Liver (tissue), 8 donors: ENCODE measurements at regions not wholly inside any gene's neighbourhood (a gene's known extent, or its start where the extent isn't known, plus 50 kb on each side); places are given as distances from the start of the nearest gene placed in this dataset.

Experiments used
- DNase-seq: peaks from one replicate; pipeline ENCODE4 v3.0.0-alpha.2; 2017; ENCODE audit warnings: low spot score
- H3K27ac ChIP-seq, 2 donors: one replicate each; pipeline ENCODE4 v1.7.0; 2013; ENCODE audit warnings: inconsistent platforms in 2 of 2, low read length in 2 of 2, control low read depth in 1 of 2, low read depth in 1 of 2, mild to moderate bottlenecking in 1 of 2
- H3K27me3 ChIP-seq, 4 donors: one replicate each; pipeline versions ENCODE4 v1.6.1 to v1.7.0; 2013; ENCODE audit warnings: low read length in 3 of 4, inconsistent platforms in 1 of 4, mild to moderate bottlenecking in 1 of 4, moderate library complexity in 1 of 4; ENCODE audit not compliant: control insufficient read depth in 4 of 4, insufficient read depth in 4 of 4
- H3K36me3 ChIP-seq, 4 donors: one replicate each; pipeline versions ENCODE4 v1.6.1 to v1.7.0; 2013; ENCODE audit warnings: low read length in 3 of 4, mild to moderate bottlenecking in 3 of 4, low read depth in 1 of 4, moderate library complexity in 1 of 4; ENCODE audit not compliant: control insufficient read depth in 4 of 4, insufficient read depth in 3 of 4
- H3K4me1 ChIP-seq, 4 donors: one replicate each; pipeline versions ENCODE4 v1.6.1 to v1.7.0; 2013; ENCODE audit warnings: low read length in 3 of 4, mild to moderate bottlenecking in 3 of 4, moderate library complexity in 1 of 4; ENCODE audit not compliant: control insufficient read depth in 4 of 4, insufficient read depth in 4 of 4
- H3K4me3 ChIP-seq, 3 donors: one replicate each; pipeline versions ENCODE4 v1.6.1 to v1.7.0; 2013; ENCODE audit warnings: low read length in 3 of 3, control low read depth in 1 of 3, low read depth in 1 of 3, mild to moderate bottlenecking in 1 of 3
- H3K9ac ChIP-seq, 2 donors: one replicate each; pipeline ENCODE4 v1.7.0; 2013; ENCODE audit warnings: low read length in 2 of 2, mild to moderate bottlenecking in 2 of 2, moderate library complexity in 2 of 2, control low read depth in 1 of 2, low read depth in 1 of 2
- H3K9me3 ChIP-seq, 4 donors: one replicate each; pipeline versions ENCODE4 v1.6.1 to v1.7.0; 2013; ENCODE audit warnings: low read length in 3 of 4; ENCODE audit not compliant: control insufficient read depth in 4 of 4
- EGR1 ChIP-seq, 2 donors: IDR thresholded peaks; 2 replicates each; pipeline ENCODE4 v1.6.1; 2016 to 2018; ENCODE audit warnings: antibody characterized with exemption in 2 of 2, low read depth in 2 of 2
- FOXA1 ChIP-seq: IDR thresholded peaks from 2 replicates; pipeline ENCODE4 v1.6.1; 2016; ENCODE audit warnings: antibody characterized with exemption
- FOXA2 ChIP-seq: IDR thresholded peaks from 2 replicates; pipeline ENCODE4 v1.6.1; 2016; ENCODE audit warnings: antibody characterized with exemption
- GABPA ChIP-seq, 2 donors: IDR thresholded peaks in 1 of 2; conservative IDR thresholded peaks in 1 of 2; 2 replicates each; pipeline ENCODE4 v1.6.1; 2016; ENCODE audit warnings: antibody characterized with exemption in 2 of 2, mild to moderate bottlenecking in 1 of 2, moderate library complexity in 1 of 2
- HNF4G ChIP-seq: IDR thresholded peaks from 2 replicates; pipeline ENCODE4 v1.6.1; 2016; ENCODE audit warnings: antibody characterized with exemption
- JUND ChIP-seq, 2 donors: IDR thresholded peaks; 2 replicates each; pipeline ENCODE4 v1.6.1; 2016; ENCODE audit warnings: antibody characterized with exemption in 2 of 2
- MAX ChIP-seq: IDR thresholded peaks from 2 replicates; pipeline ENCODE4 v1.6.1; 2016; ENCODE audit warnings: antibody characterized with exemption
- NR2F2 ChIP-seq: IDR thresholded peaks from 2 replicates; pipeline ENCODE4 v1.6.1; 2016; ENCODE audit warnings: antibody characterized with exemption
- RAD21 ChIP-seq, 2 donors: IDR thresholded peaks; 2 replicates each; pipeline ENCODE4 v1.6.1; 2016; ENCODE audit warnings: antibody characterized with exemption in 2 of 2, mild to moderate bottlenecking in 2 of 2
- RXRA ChIP-seq, 2 donors: IDR thresholded peaks; 2 replicates each; pipeline ENCODE4 v1.6.1; 2017 to 2018; ENCODE audit warnings: antibody characterized with exemption in 2 of 2, mild to moderate bottlenecking in 1 of 2
- SP1 ChIP-seq: IDR thresholded peaks from 2 replicates; pipeline ENCODE4 v1.6.1; 2018; ENCODE audit warnings: antibody characterized with exemption, mild to moderate bottlenecking
- TAF1 ChIP-seq: conservative IDR thresholded peaks from 2 replicates; pipeline ENCODE4 v1.6.1; 2016; ENCODE audit warnings: antibody characterized with exemption, mild to moderate bottlenecking
- YY1 ChIP-seq: IDR thresholded peaks from 2 replicates; pipeline ENCODE4 v1.6.1; 2016; ENCODE audit warnings: antibody characterized with exemption, mild to moderate bottlenecking
- WGBS: extraction: QIAGEN DNeasy Blood & Tissue Kit; methylation state at CpG from one replicate; pipeline ENCODE4 v1.1.7; 2013; 5-methylcytosine and 5-hydroxymethylcytosine counted together
- TF ChIP-seq, protein P1 (sequence below): IDR thresholded peaks from 2 replicates; pipeline ENCODE4 v1.6.1; 2016; ENCODE audit warnings: antibody characterized with exemption
- TF ChIP-seq, protein P2 (sequence below): fragments of 150-350 bp; IDR thresholded peaks from 2 replicates; pipeline ENCODE4 v1.5.1; 2017; ENCODE audit warnings: improper control_type of control experiment, low read depth, low read length; ENCODE audit not compliant: missing input control
- TF ChIP-seq, protein P3 (sequence below): IDR thresholded peaks from 2 replicates; pipeline ENCODE4 v1.6.1; 2016; ENCODE audit warnings: antibody characterized with exemption
- donor health status: healthy.
- donor health status: healthy.
- donor health status: healthy.
- donor health status: healthy.
- donor health status: healthy.

- H3K4me3 ChIP-seq = no peak overlapping the region
- DNase-seq = no peak
- H3K27ac ChIP-seq = no peak overlapping the region
- H3K36me3 ChIP-seq = no peaks in the 10 kb centered on the region
- WGBS = 55% methylated on average over 11 of the region's 11 CpGs
- H3K9me3 ChIP-seq = no peaks in the 10 kb centered on the region
- H3K4me1 ChIP-seq = no peaks in the 10 kb centered on the region
- no peak for TF ChIP-seq GABPA (IDR thresholded peaks at IDR 0.05 in 1 of 2, conservative IDR thresholded peaks at IDR 0.05 in 1 of 2)
- TF ChIP-seq RXRA (IDR thresholded peaks at IDR 0.05) = no peak
- no peaks in the 10 kb centered on the region for H3K27me3 ChIP-seq
- H3K9ac ChIP-seq = no peak overlapping the region
Measured at GRCh38 chr18:65215865-65216466, 534.8 kb upstream of the CDH7 start.

- no peak for DNase-seq
- WGBS = 79% methylated on average over 3 of the region's 3 CpGs
- TF ChIP-seq JUND (IDR thresholded peaks at IDR 0.05) = no peak
- no peak for TF ChIP-seq RAD21 (IDR thresholded peaks at IDR 0.05)
- TF ChIP-seq, protein P1, sequence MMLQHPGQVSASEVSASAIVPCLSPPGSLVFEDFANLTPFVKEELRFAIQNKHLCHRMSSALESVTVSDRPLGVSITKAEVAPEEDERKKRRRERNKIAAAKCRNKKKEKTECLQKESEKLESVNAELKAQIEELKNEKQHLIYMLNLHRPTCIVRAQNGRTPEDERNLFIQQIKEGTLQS = no peak
- TF ChIP-seq, protein P2, sequence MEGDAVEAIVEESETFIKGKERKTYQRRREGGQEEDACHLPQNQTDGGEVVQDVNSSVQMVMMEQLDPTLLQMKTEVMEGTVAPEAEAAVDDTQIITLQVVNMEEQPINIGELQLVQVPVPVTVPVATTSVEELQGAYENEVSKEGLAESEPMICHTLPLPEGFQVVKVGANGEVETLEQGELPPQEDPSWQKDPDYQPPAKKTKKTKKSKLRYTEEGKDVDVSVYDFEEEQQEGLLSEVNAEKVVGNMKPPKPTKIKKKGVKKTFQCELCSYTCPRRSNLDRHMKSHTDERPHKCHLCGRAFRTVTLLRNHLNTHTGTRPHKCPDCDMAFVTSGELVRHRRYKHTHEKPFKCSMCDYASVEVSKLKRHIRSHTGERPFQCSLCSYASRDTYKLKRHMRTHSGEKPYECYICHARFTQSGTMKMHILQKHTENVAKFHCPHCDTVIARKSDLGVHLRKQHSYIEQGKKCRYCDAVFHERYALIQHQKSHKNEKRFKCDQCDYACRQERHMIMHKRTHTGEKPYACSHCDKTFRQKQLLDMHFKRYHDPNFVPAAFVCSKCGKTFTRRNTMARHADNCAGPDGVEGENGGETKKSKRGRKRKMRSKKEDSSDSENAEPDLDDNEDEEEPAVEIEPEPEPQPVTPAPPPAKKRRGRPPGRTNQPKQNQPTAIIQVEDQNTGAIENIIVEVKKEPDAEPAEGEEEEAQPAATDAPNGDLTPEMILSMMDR = no peak
- TF ChIP-seq HNF4G = no peak
- no peak for TF ChIP-seq MAX
- TF ChIP-seq SP1 = no peak
- TF ChIP-seq FOXA1 = no peak
- TF ChIP-seq YY1 = no peak
- no peak for TF ChIP-seq GABPA (IDR thresholded peaks at IDR 0.05 in 1 of 2, conservative IDR thresholded peaks at IDR 0.05 in 1 of 2)
- no peak for TF ChIP-seq NR2F2
Measured at GRCh38 chr18:65214456-65214855, 536.4 kb upstream of the CDH7 start.

GRCh38 chr18:65206551-65207260 lies 544.1 kb upstream of the CDH7 start:
- H3K4me1 ChIP-seq = no peaks in the 10 kb centered on the region
- TF ChIP-seq RAD21 (IDR thresholded peaks at IDR 0.05) = no peak
- TF ChIP-seq TAF1 = no peak
- TF ChIP-seq, protein P3, sequence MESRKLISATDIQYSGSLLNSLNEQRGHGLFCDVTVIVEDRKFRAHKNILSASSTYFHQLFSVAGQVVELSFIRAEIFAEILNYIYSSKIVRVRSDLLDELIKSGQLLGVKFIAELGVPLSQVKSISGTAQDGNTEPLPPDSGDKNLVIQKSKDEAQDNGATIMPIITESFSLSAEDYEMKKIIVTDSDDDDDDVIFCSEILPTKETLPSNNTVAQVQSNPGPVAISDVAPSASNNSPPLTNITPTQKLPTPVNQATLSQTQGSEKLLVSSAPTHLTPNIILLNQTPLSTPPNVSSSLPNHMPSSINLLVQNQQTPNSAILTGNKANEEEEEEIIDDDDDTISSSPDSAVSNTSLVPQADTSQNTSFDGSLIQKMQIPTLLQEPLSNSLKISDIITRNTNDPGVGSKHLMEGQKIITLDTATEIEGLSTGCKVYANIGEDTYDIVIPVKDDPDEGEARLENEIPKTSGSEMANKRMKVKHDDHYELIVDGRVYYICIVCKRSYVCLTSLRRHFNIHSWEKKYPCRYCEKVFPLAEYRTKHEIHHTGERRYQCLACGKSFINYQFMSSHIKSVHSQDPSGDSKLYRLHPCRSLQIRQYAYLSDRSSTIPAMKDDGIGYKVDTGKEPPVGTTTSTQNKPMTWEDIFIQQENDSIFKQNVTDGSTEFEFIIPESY = no peak
- TF ChIP-seq JUND (IDR thresholded peaks at IDR 0.05) = no peak
- TF ChIP-seq EGR1 (IDR thresholded peaks at IDR 0.05; ENCODE audit: low read depth in 2 of 2) = no peak
- TF ChIP-seq FOXA2 = no peak
- TF ChIP-seq GABPA (IDR thresholded peaks at IDR 0.05 in 1 of 2, conservative IDR thresholded peaks at IDR 0.05 in 1 of 2) = no peak
- no peaks in the 10 kb centered on the region for H3K27me3 ChIP-seq
- 84% methylated on average over 24 of the region's 24 CpGs for WGBS
- no peaks in the 10 kb centered on the region for H3K9me3 ChIP-seq
- no peaks in the 10 kb centered on the region for H3K36me3 ChIP-seq
- no peak overlapping the region for H3K4me3 ChIP-seq
- H3K27ac ChIP-seq = no peak overlapping the region
- no peak overlapping the region for H3K9ac ChIP-seq
- DNase-seq = no peak

More at GRCh38 chr18:65214456-65214855, 536.4 kb upstream of the CDH7 start:
- H3K9ac ChIP-seq = no peak overlapping the region
- no peaks in the 10 kb centered on the region for H3K36me3 ChIP-seq
- H3K9me3 ChIP-seq = no peaks in the 10 kb centered on the region
- H3K4me3 ChIP-seq = no peak overlapping the region
- no peaks in the 10 kb centered on the region for H3K27me3 ChIP-seq
- H3K27ac ChIP-seq = no peak overlapping the region
- no peaks in the 10 kb centered on the region for H3K4me1 ChIP-seq
